ENCODE measurements at regions not wholly inside any gene's neighbourhood (a gene's known extent, or its start where the extent isn't known, plus 50 kb on each side); places are given as distances from the start of the nearest gene placed in this dataset.
"Not testable (repeated sequence)": the region's sequence is repeated elsewhere in the genome, so short reads cannot be mapped to it uniquely, and the experiment has no call there.

- DNase-seq, result no peak
Measured at GRCh38 chr2:39923455-39923854, 144.4 kb upstream of the THUMPD2 start.

- no peak for DNase-seq
Measured at GRCh38 chr2:39922679-39923405, 143.8 kb upstream of the THUMPD2 start.

- no peak for DNase-seq
Measured at GRCh38 chr2:39920307-39920801, 141.3 kb upstream of the THUMPD2 start.

- no peak for DNase-seq
Measured at GRCh38 chr2:39919511-39920306, 140.7 kb upstream of the THUMPD2 start.

- no peak for DNase-seq
Measured at GRCh38 chr2:39918886-39919285, 139.8 kb upstream of the THUMPD2 start.

- DNase-seq, result not testable (repeated sequence)
Measured at GRCh38 chr2:39917371-39917770, 138.3 kb upstream of the THUMPD2 start.

GRCh38 chr2:39914949-39915348 lies 135.9 kb upstream of the THUMPD2 start:
- DNase-seq, result no peak

- peak; percentile 1 for DNase-seq
Measured at GRCh38 chr2:39913648-39914461, 134.8 kb upstream of the THUMPD2 start.

- DNase-seq, result no peak
Measured at GRCh38 chr2:39902103-39902502, 123.0 kb upstream of the THUMPD2 start.

GRCh38 chr2:39898934-39899333 lies 119.9 kb upstream of the THUMPD2 start:
- no peak for DNase-seq

- no peak for DNase-seq
Measured at GRCh38 chr2:39897273-39897672, 118.2 kb upstream of the THUMPD2 start.

- DNase-seq, result no peak
Measured at GRCh38 chr2:39894082-39894481, 115.0 kb upstream of the THUMPD2 start.

GRCh38 chr2:39893616-39894015 lies 114.6 kb upstream of the THUMPD2 start:
- DNase-seq, result no peak

- no peak for DNase-seq
Measured at GRCh38 chr2:39881948-39882347, 102.9 kb upstream of the THUMPD2 start.

GRCh38 chr2:39881494-39881893 lies 102.4 kb upstream of the THUMPD2 start:
- no peak for DNase-seq

GRCh38 chr2:39879001-39879400 lies 99.9 kb upstream of the THUMPD2 start:
- not testable (repeated sequence) for DNase-seq

- DNase-seq, result no peak
Measured at GRCh38 chr2:39875914-39876267, 96.8 kb upstream of the THUMPD2 start.

- DNase-seq, result no peak
Measured at GRCh38 chr2:39875182-39875913, 96.3 kb upstream of the THUMPD2 start.

- DNase-seq, result no peak
Measured at GRCh38 chr2:39874236-39874635, 95.2 kb upstream of the THUMPD2 start.

- no peak for DNase-seq
Measured at GRCh38 chr2:39873586-39873985, 94.5 kb upstream of the THUMPD2 start.

- DNase-seq, result no peak
Measured at GRCh38 chr2:39872748-39873147, 93.7 kb upstream of the THUMPD2 start.

- DNase-seq, result peak; percentile 54
Measured at GRCh38 chr2:39871291-39871761, 92.3 kb upstream of the THUMPD2 start.

GRCh38 chr2:39870871-39871270 lies 91.8 kb upstream of the THUMPD2 start:
- DNase-seq, result no peak

Measured in NCI-H524 treated with DMSO at 0.1 percent for 48 hours (cell line).